DMS79 treated with DMSO at 0.1 percent for 48 hours (cell line): ENCODE measurements at regions not wholly inside any gene's neighbourhood (a gene's known extent, or its start where the extent isn't known, plus 50 kb on each side); places are given as distances from the start of the nearest gene placed in this dataset.

Source experiments
- DNase-seq: peaks from one replicate; lab custom pipeline; 2025; lab: John Stamatoyannopoulos, UW

GRCh38 chr5:2038321-2039179, 155.8 kb upstream of the IRX4 start:
- peak; percentile 38 for DNase-seq

GRCh38 chr5:2036885-2037284, 154.2 kb upstream of the IRX4 start:
- DNase-seq = no peak

- no peak for DNase-seq
Observed at GRCh38 chr5:2032432-2032831, 149.7 kb upstream of the IRX4 start.

GRCh38 chr5:2031581-2031980, 148.9 kb upstream of the IRX4 start:
- no peak for DNase-seq

- no peak for DNase-seq
Observed at GRCh38 chr5:2030131-2030530, 147.4 kb upstream of the IRX4 start.

GRCh38 chr5:2029206-2029605, 146.5 kb upstream of the IRX4 start:
- no peak for DNase-seq

GRCh38 chr5:2027790-2028189, 145.1 kb upstream of the IRX4 start:
- no peak for DNase-seq

- no peak for DNase-seq
Observed at GRCh38 chr5:2024986-2025721, 142.4 kb upstream of the IRX4 start.

- no peak for DNase-seq
Observed at GRCh38 chr5:2023196-2023595, 140.5 kb upstream of the IRX4 start.

- no peak for DNase-seq
Observed at GRCh38 chr5:2022436-2022835, 139.7 kb upstream of the IRX4 start.

GRCh38 chr5:2021484-2022176, 138.9 kb upstream of the IRX4 start:
- no peak for DNase-seq

GRCh38 chr5:2020730-2021129, 138.0 kb upstream of the IRX4 start:
- no peak for DNase-seq

GRCh38 chr5:2019716-2020115, 137.0 kb upstream of the IRX4 start:
- DNase-seq = no peak

GRCh38 chr5:2018390-2018724, 135.6 kb upstream of the IRX4 start:
- no peak for DNase-seq

- no peak for DNase-seq
Observed at GRCh38 chr5:2017540-2018389, 135.0 kb upstream of the IRX4 start.

- no peak for DNase-seq
Observed at GRCh38 chr5:2015961-2016360, 133.2 kb upstream of the IRX4 start.

GRCh38 chr5:2015124-2015848, 132.6 kb upstream of the IRX4 start:
- no peak for DNase-seq

- DNase-seq = no peak
Observed at GRCh38 chr5:2014058-2014610, 131.4 kb upstream of the IRX4 start.

- no peak for DNase-seq
Observed at GRCh38 chr5:2013301-2014057, 130.8 kb upstream of the IRX4 start.

GRCh38 chr5:2012885-2013284, 130.2 kb upstream of the IRX4 start:
- DNase-seq = no peak
